ENCODE measurements at regions not wholly inside any gene's neighbourhood (a gene's known extent, or its start where the extent isn't known, plus 50 kb on each side); places are given as distances from the start of the nearest gene placed in this dataset.

GRCh38 chrX:110924871-110925270, 129.3 kb upstream of the CHRDL1 start:
- Histone ChIP-seq H3K4me1 (ENCODE audit: control insufficient read depth in 4 of 4, insufficient read depth in 4 of 4, low read length in 3 of 4) (no peaks in the 10 kb centered on the region), H3K36me3 (ENCODE audit: control insufficient read depth in 4 of 4, insufficient read depth in 3 of 4, low read depth in 1 of 4, low read length in 3 of 4) (no peaks in the 10 kb centered on the region), H3K9me3 (ENCODE audit: control insufficient read depth in 4 of 4, low read length in 3 of 4) (no peaks in the 10 kb centered on the region), H3K9ac (ENCODE audit: low read depth in 1 of 2, low read length in 2 of 2) (no peak overlapping the region), H3K4me3 (ENCODE audit: low read depth in 1 of 3, low read length in 3 of 3) (no peak overlapping the region), H3K27me3 (ENCODE audit: control insufficient read depth in 4 of 4, insufficient read depth in 4 of 4, low read length in 3 of 4) (peaks cover 0 to 3% (median 0%) of the 10 kb centered on the region in 4 donors), H3K27ac (ENCODE audit: low read depth in 1 of 2, low read length in 2 of 2) (no peak overlapping the region)
- TF ChIP-seq HNF4A (conservative IDR thresholded peaks at IDR 0.05) (no peak), MAX (IDR thresholded peaks at IDR 0.05) (no peak), YY1 (IDR thresholded peaks at IDR 0.05) (no peak), RAD21 (IDR thresholded peaks at IDR 0.05) (no peak), JUND (IDR thresholded peaks at IDR 0.05) (no peak), ZBTB33 (IDR thresholded peaks at IDR 0.05) (no peak), HNF4G (IDR thresholded peaks at IDR 0.05) (no peak), EGR1 (IDR thresholded peaks at IDR 0.05; ENCODE audit: low read depth in 2 of 2) (no peak), REST (IDR thresholded peaks at IDR 0.05) (no peak)
- no peak for DNase-seq (ENCODE audit: low spot score)

GRCh38 chrX:110920991-110921390, 125.4 kb upstream of the CHRDL1 start:
- 75% methylated on average over 3 of the region's 3 CpGs for WGBS
- H3K27me3 ChIP-seq (ENCODE audit: control insufficient read depth in 4 of 4, insufficient read depth in 4 of 4, low read length in 3 of 4), result peaks cover 0 to 3% (median 0%) of the 10 kb centered on the region in 4 donors
- no peaks in the 10 kb centered on the region for H3K4me1 ChIP-seq (ENCODE audit: control insufficient read depth in 4 of 4, insufficient read depth in 4 of 4, low read length in 3 of 4)
- H3K9me3 ChIP-seq (ENCODE audit: control insufficient read depth in 4 of 4, low read length in 3 of 4), result no peaks in the 10 kb centered on the region
- H3K27ac ChIP-seq (ENCODE audit: low read depth in 1 of 2, low read length in 2 of 2), result no peak overlapping the region
- no peak overlapping the region for H3K9ac ChIP-seq (ENCODE audit: low read depth in 1 of 2, low read length in 2 of 2)
- no peak overlapping the region for H3K4me3 ChIP-seq (ENCODE audit: low read depth in 1 of 3, low read length in 3 of 3)
- TF ChIP-seq RAD21 (IDR thresholded peaks at IDR 0.05) (no peak), ZBTB33 (IDR thresholded peaks at IDR 0.05) (no peak), GABPA (IDR thresholded peaks at IDR 0.05 in 1 of 2, conservative IDR thresholded peaks at IDR 0.05 in 1 of 2) (no peak), FOXA1 (IDR thresholded peaks at IDR 0.05) (no peak), HNF4G (IDR thresholded peaks at IDR 0.05) (no peak), YY1 (IDR thresholded peaks at IDR 0.05) (no peak), RXRA (IDR thresholded peaks at IDR 0.05) (no peak), TAF1 (conservative IDR thresholded peaks at IDR 0.05) (no peak), NR2F2 (IDR thresholded peaks at IDR 0.05) (no peak), MAX (IDR thresholded peaks at IDR 0.05) (no peak), JUND (IDR thresholded peaks at IDR 0.05) (no peak), SP1 (IDR thresholded peaks at IDR 0.05) (no peak), CTCF (IDR thresholded peaks at IDR 0.05; ENCODE audit: low read depth, low read length, missing input control) (no peak), HNF4A (conservative IDR thresholded peaks at IDR 0.05) (no peak), FOXA2 (IDR thresholded peaks at IDR 0.05) (no peak), REST (IDR thresholded peaks at IDR 0.05) (no peak), EGR1 (IDR thresholded peaks at IDR 0.05; ENCODE audit: low read depth in 2 of 2) (no peak), ATF3 (IDR thresholded peaks at IDR 0.05) (no peak)
- H3K36me3 ChIP-seq (ENCODE audit: control insufficient read depth in 4 of 4, insufficient read depth in 3 of 4, low read depth in 1 of 4, low read length in 3 of 4), result no peaks in the 10 kb centered on the region
- DNase-seq (ENCODE audit: low spot score), result no peak
